Neural progenitor cell (in vitro differentiated cells): ENCODE measurements at regions not wholly inside any gene's neighbourhood (a gene's known extent, or its start where the extent isn't known, plus 50 kb on each side); places are given as distances from the start of the nearest gene placed in this dataset.

Experiments used
- EZH2 ChIP-seq: fragments of 200-600 bp; sonication (generic); IDR thresholded peaks from 2 replicates; pipeline ENCODE4 v1.6.1; 2017; ENCODE audit warnings: antibody characterized with exemption, mild to moderate bottlenecking, moderate library complexity
- EZH2phosphoT487 ChIP-seq: fragments of 200-600 bp; sonication (generic); IDR thresholded peaks from 2 replicates; pipeline ENCODE4 v1.6.1; 2017; ENCODE audit warnings: antibody characterized with exemption
- TF ChIP-seq, protein P1 (sequence below): fragments of 200-600 bp; sonication (generic); IDR thresholded peaks from 2 replicates; pipeline ENCODE4 v1.5.1; 2017; ENCODE audit warnings: antibody characterized with exemption, mild to moderate bottlenecking

GRCh38 chr17:79223471-79223870, 148.8 kb downstream of the ENGASE start:
- TF ChIP-seq, protein P1, sequence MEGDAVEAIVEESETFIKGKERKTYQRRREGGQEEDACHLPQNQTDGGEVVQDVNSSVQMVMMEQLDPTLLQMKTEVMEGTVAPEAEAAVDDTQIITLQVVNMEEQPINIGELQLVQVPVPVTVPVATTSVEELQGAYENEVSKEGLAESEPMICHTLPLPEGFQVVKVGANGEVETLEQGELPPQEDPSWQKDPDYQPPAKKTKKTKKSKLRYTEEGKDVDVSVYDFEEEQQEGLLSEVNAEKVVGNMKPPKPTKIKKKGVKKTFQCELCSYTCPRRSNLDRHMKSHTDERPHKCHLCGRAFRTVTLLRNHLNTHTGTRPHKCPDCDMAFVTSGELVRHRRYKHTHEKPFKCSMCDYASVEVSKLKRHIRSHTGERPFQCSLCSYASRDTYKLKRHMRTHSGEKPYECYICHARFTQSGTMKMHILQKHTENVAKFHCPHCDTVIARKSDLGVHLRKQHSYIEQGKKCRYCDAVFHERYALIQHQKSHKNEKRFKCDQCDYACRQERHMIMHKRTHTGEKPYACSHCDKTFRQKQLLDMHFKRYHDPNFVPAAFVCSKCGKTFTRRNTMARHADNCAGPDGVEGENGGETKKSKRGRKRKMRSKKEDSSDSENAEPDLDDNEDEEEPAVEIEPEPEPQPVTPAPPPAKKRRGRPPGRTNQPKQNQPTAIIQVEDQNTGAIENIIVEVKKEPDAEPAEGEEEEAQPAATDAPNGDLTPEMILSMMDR = no peak
- TF ChIP-seq EZH2phosphoT487 (no peak), EZH2 (no peak)
